Heart left ventricle (tissue), 13 donors: ENCODE measurements at regions not wholly inside any gene's neighbourhood (a gene's known extent, or its start where the extent isn't known, plus 50 kb on each side); places are given as distances from the start of the nearest gene placed in this dataset.

Experiments used
- CTCF ChIP-seq, 12 donors: fragments of 200-600 bp; sonication (generic) in 4 of 12; IDR thresholded peaks; one replicate each; pipeline versions ENCODE4 v1.5.0 to v1.8.0; 2018 to 2022; ENCODE audit warnings: antibody characterized with exemption in 12 of 12, mild to moderate bottlenecking in 5 of 12
- POLR2A ChIP-seq, 2 donors: fragments of 450-650 bp; IDR thresholded peaks; one replicate each; pipeline ENCODE4 v1.6.1; 2017; ENCODE audit warnings: antibody characterized with exemption in 2 of 2, mild to moderate bottlenecking in 2 of 2, moderate library complexity in 2 of 2
- donor health status: ischemic (EF 13 %, LVEDD 7.1; RV severe dilation, severe dysfunction).
- donor health status: DM: no; HTN: yes; CAD: no.
- donor health status: DM: no; HTN: no; CAD: no.
- donor health status: ischemic (EF 25% LVEDD 6.9; RV normal size, moderate dysfunction).
- donor health status: ischemic (EF 25% LVEDD 5.7; RV mildly dilated, moderate dysfunction).
- donor health status: ischemic (EF 35%, LVEDD 5.7; RV mildly dilated, moderate dysfunction).
- donor health status: nonischemic (EF 11% LVEDD 7.7; RV severe dilation, severe dysfunction).
- donor health status: DM: yes; HTN: yes; CAD: no.
- donor health status: PGD.
- donor health status: ischemic (EF 29% LVEDD 5.4; RV normal size, mild dysfunction).
- donor health status: nonischemic (EF 23%, LVEDD 6.1; RV moderate dilation, normal function).

GRCh38 chr7:136274636-136275345 lies 297.6 kb upstream of the MTPN start:
- TF ChIP-seq CTCF (IDR thresholded peaks at IDR 0.05) (no peak), POLR2A (IDR thresholded peaks at IDR 0.05) (no peak)
